Spinal cord (tissue), 9 donors: ENCODE measurements at regions not wholly inside any gene's neighbourhood (a gene's known extent, or its start where the extent isn't known, plus 50 kb on each side); places are given as distances from the start of the nearest gene placed in this dataset.
"Not testable (repeated sequence)": the region's sequence is repeated elsewhere in the genome, so short reads cannot be mapped to it uniquely, and the experiment has no call there.

Experiments
- DNase-seq, 6 donors: peaks; one replicate each; pipeline versions ENCODE4 v3.0.0 to v3.0.0-alpha.2; 2013 to 2015; ENCODE audit warnings: low spot score in 6 of 6, low read depth in 4 of 6
- H3K27ac ChIP-seq: one replicate; pipeline ENCODE4 v1.5.1; 2013; ENCODE audit warnings: low read depth, low read length, control low read depth
- H3K27me3 ChIP-seq: one replicate; pipeline ENCODE4 v1.6.1; 2013; ENCODE audit warnings: low read length; ENCODE audit not compliant: control insufficient read depth, insufficient read depth
- H3K36me3 ChIP-seq: one replicate; pipeline ENCODE4 v1.6.1; 2013; ENCODE audit warnings: low read length; ENCODE audit not compliant: control insufficient read depth, insufficient read depth
- H3K4me1 ChIP-seq: one replicate; pipeline ENCODE4 v1.6.1; 2013; ENCODE audit warnings: low read length; ENCODE audit not compliant: control insufficient read depth, insufficient read depth
- H3K4me3 ChIP-seq: one replicate; pipeline ENCODE4 v1.5.1; 2013; ENCODE audit warnings: low read depth, low read length, control low read depth
- H3K9me3 ChIP-seq: one replicate; pipeline ENCODE4 v1.6.1; 2013; ENCODE audit warnings: low read length; ENCODE audit not compliant: control insufficient read depth, insufficient read depth
- WGBS: methylation state at CpG from one replicate; pipeline ENCODE4 v1.1.5; 2013; ENCODE audit warnings: missing lambda C conversion rate; ENCODE audit not compliant: insufficient coverage; 5-methylcytosine and 5-hydroxymethylcytosine counted together
- donor health status: healthy.

- no peaks in the 10 kb centered on the region for H3K9me3 ChIP-seq
- no peak overlapping the region for H3K4me3 ChIP-seq
- DNase-seq: no peak
- H3K27me3 ChIP-seq: no peaks in the 10 kb centered on the region
- no peaks in the 10 kb centered on the region for H3K4me1 ChIP-seq
- no peaks in the 10 kb centered on the region for H3K36me3 ChIP-seq
- H3K27ac ChIP-seq: no peak overlapping the region
- 27% methylated on average over 7 of the region's 13 CpGs for WGBS
These were observed 1377.9 kb downstream of the RPIA start for GRCh38 chr2:90069290-90069894.

GRCh38 chr2:90076311-90076710 lies 1384.8 kb downstream of the RPIA start:
- no peak for DNase-seq
- Histone ChIP-seq H3K27ac (no peak overlapping the region), H3K27me3 (no peaks in the 10 kb centered on the region), H3K4me1 (no peaks in the 10 kb centered on the region), H3K4me3 (no peak overlapping the region), H3K36me3 (no peaks in the 10 kb centered on the region), H3K9me3 (no peaks in the 10 kb centered on the region)
- WGBS: 65% methylated on average over 3 of the region's 3 CpGs

GRCh38 chr2:90077948-90078347 lies 1386.5 kb downstream of the RPIA start:
- Histone ChIP-seq H3K27ac (no peak overlapping the region), H3K4me3 (no peak overlapping the region), H3K27me3 (no peaks in the 10 kb centered on the region), H3K4me1 (no peaks in the 10 kb centered on the region), H3K9me3 (no peaks in the 10 kb centered on the region), H3K36me3 (no peaks in the 10 kb centered on the region)
- WGBS: no CpG with 5 or more reads among the region's 2 CpGs
- DNase-seq: no peak

GRCh38 chr2:90079374-90079773 lies 1387.9 kb downstream of the RPIA start:
- DNase-seq: no peak
- Histone ChIP-seq H3K9me3 (no peaks in the 10 kb centered on the region), H3K27ac (no peak overlapping the region), H3K4me3 (no peak overlapping the region), H3K36me3 (no peaks in the 10 kb centered on the region), H3K4me1 (no peaks in the 10 kb centered on the region), H3K27me3 (no peaks in the 10 kb centered on the region)
- 89% methylated on average over 2 of the region's 5 CpGs for WGBS

- H3K9me3 ChIP-seq, H3K4me1 ChIP-seq, H3K36me3 ChIP-seq, H3K4me3 ChIP-seq, H3K27ac ChIP-seq, DNase-seq, H3K27me3 ChIP-seq: not testable (repeated sequence)
- WGBS: no CpG with 5 or more reads among the region's 2 CpGs
These were observed 1396.3 kb downstream of the RPIA start for GRCh38 chr2:90087792-90088191.

GRCh38 chr2:90093571-90094270 lies 1402.2 kb downstream of the RPIA start:
- H3K36me3 ChIP-seq, H3K4me3 ChIP-seq, H3K9me3 ChIP-seq, H3K27me3 ChIP-seq, DNase-seq, H3K4me1 ChIP-seq, H3K27ac ChIP-seq: not testable (repeated sequence)
- WGBS: no CpG with 5 or more reads among the region's 4 CpGs

- not testable (repeated sequence) for H3K4me1 ChIP-seq, H3K9me3 ChIP-seq, H3K27ac ChIP-seq, H3K27me3 ChIP-seq, H3K4me3 ChIP-seq, H3K36me3 ChIP-seq, DNase-seq
- no CpG with 5 or more reads among the region's 4 CpGs for WGBS
These were observed 1406.1 kb downstream of the RPIA start for GRCh38 chr2:90097617-90098016.

GRCh38 chr2:90105142-90105541 lies 1413.7 kb downstream of the RPIA start:
- H3K9me3 ChIP-seq, H3K4me3 ChIP-seq, DNase-seq, H3K36me3 ChIP-seq, H3K27ac ChIP-seq, H3K27me3 ChIP-seq, H3K4me1 ChIP-seq: not testable (repeated sequence)
- WGBS: no CpG with 5 or more reads among the region's 4 CpGs

GRCh38 chr2:90123409-90123808 lies 1431.9 kb downstream of the RPIA start:
- not testable (repeated sequence) for H3K9me3 ChIP-seq, H3K27ac ChIP-seq, H3K4me1 ChIP-seq, DNase-seq, H3K4me3 ChIP-seq, H3K36me3 ChIP-seq, H3K27me3 ChIP-seq
- no CpG with 5 or more reads among the region's 4 CpGs for WGBS

GRCh38 chr2:90139046-90139445 lies 1447.6 kb downstream of the RPIA start:
- WGBS: no CpG with 5 or more reads among the region's 1 CpG

More at GRCh38 chr2:90139046-90139445, 1447.6 kb downstream of the RPIA start:
- H3K4me3 ChIP-seq, DNase-seq, H3K27me3 ChIP-seq, H3K36me3 ChIP-seq, H3K9me3 ChIP-seq, H3K27ac ChIP-seq, H3K4me1 ChIP-seq: not testable (repeated sequence)
